Testis (tissue), 2 donors: ENCODE measurements at regions not wholly inside any gene's neighbourhood (a gene's known extent, or its start where the extent isn't known, plus 50 kb on each side); places are given as distances from the start of the nearest gene placed in this dataset.

Experiments
- CTCF ChIP-seq, 3 experiments: fragments of 450-650 bp in 2 of 3; fragments of 200-600 bp in 1 of 3; sonication (generic) in 1 of 3; IDR thresholded peaks; one replicate each; pipeline ENCODE4 v1.5.1; 2016 to 2019; ENCODE audit warnings: antibody characterized with exemption in 3 of 3, mild to moderate bottlenecking in 2 of 3, moderate library complexity in 1 of 3
- POLR2A ChIP-seq: fragments of 450-650 bp; IDR thresholded peaks from one replicate; pipeline ENCODE4 v1.6.1; 2017; ENCODE audit warnings: antibody characterized with exemption, mild to moderate bottlenecking, moderate library complexity

- TF ChIP-seq POLR2A (no peak), CTCF (IDR thresholded peaks at IDR 0.05) (no peak)
Observed at GRCh38 chr2:105647731-105648130, 97.0 kb upstream of the NCK2 start.
